ENCODE measurements at regions not wholly inside any gene's neighbourhood (a gene's known extent, or its start where the extent isn't known, plus 50 kb on each side); places are given as distances from the start of the nearest gene placed in this dataset.

DNA sequence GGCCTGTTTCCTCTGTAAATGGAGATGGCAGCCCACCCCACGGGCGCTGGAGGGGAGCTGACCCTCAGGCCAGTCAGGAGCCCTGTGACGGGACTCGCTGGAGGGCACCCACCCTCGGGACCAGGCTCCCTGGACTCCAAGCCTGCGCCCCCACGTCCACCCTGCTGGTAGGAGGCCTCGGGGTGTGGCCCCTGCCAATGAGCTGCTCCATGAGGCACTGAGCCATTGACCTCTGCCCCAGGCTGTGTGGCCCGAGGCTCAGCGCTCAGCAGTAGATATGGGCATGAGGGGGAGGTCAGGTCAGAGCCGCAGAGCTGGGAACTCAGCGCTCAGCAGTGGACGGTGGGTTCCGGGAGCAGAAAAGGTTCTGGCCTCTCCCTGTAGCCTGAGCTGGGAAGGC lies 52.3 kb upstream of the EGFL7 start:
- no peak for ATAC-seq (ENCODE audit: low read depth)
- H4K20me1 ChIP-seq (ENCODE audit: control insufficient read depth, insufficient read depth, low read length, poor library complexity, severe bottlenecking): no peaks in the 10 kb centered on the region
- H3K4me2 ChIP-seq (replicated peaks; ENCODE audit: low read depth, low read length, poor library complexity, severe bottlenecking): no peak overlapping the region
- CTCF ChIA-PET: no interaction called here
- POLR2A ChIA-PET: interaction anchor here (0.6 kb wide), 1 partner anchor 520 kb away, joined by 3 read pairs; no protein-coding TSS in a partner anchor
- Mint-ChIP-seq H3K9me3 (ENCODE audit: insufficient read depth) (no peaks in the 10 kb centered on the region), H3K4me1 (peaks cover 2% of the 10 kb centered on the region), H3K27ac (no peak overlapping the region), H3K4me3 (no peak overlapping the region), H3K27me3 (peaks cover 7% of the 10 kb centered on the region)
- no peaks in the 10 kb centered on the region for H3K36me3 ChIP-seq (replicated peaks in 1 of 2; ENCODE audit: control extremely low read depth in 1 of 2, control insufficient read depth in 1 of 2, extremely low read depth in 1 of 2, insufficient read depth in 2 of 2, low read length in 1 of 2)
- intact Hi-C loops (cut with micrococcal nuclease): no loop called here
- WGBS (ENCODE audit: insufficient coverage): 93% methylated on average over 14 of the region's 14 CpGs
- H3K9me3 ChIP-seq (ENCODE audit: control extremely low read depth in 1 of 3, control insufficient read depth in 2 of 3, insufficient read depth in 1 of 3, low read length in 2 of 3): peaks cover 0 to 3% (median 0%) of the 10 kb centered on the region in 3 donors
- no peaks in the 10 kb centered on the region for H3K79me2 ChIP-seq (ENCODE audit: control insufficient read depth, insufficient read depth, low read length)
- no peak overlapping the region for H2AFZ ChIP-seq (ENCODE audit: insufficient read depth, low read depth, low read length, poor library complexity, severe bottlenecking)
- TF ChIP-seq, protein P1, sequence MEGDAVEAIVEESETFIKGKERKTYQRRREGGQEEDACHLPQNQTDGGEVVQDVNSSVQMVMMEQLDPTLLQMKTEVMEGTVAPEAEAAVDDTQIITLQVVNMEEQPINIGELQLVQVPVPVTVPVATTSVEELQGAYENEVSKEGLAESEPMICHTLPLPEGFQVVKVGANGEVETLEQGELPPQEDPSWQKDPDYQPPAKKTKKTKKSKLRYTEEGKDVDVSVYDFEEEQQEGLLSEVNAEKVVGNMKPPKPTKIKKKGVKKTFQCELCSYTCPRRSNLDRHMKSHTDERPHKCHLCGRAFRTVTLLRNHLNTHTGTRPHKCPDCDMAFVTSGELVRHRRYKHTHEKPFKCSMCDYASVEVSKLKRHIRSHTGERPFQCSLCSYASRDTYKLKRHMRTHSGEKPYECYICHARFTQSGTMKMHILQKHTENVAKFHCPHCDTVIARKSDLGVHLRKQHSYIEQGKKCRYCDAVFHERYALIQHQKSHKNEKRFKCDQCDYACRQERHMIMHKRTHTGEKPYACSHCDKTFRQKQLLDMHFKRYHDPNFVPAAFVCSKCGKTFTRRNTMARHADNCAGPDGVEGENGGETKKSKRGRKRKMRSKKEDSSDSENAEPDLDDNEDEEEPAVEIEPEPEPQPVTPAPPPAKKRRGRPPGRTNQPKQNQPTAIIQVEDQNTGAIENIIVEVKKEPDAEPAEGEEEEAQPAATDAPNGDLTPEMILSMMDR (IDR thresholded peaks at IDR 0.05): no peak
- no peak overlapping the region for H3K4me3 ChIP-seq (ENCODE audit: control extremely low read depth in 1 of 5, extremely low read depth in 1 of 5, insufficient read depth in 1 of 5, low read depth in 2 of 5, low read length in 4 of 5)
- no peak for DNase-seq
- H3K4me1 ChIP-seq (ENCODE audit: control insufficient read depth in 2 of 2, insufficient read depth in 2 of 2, low read length in 2 of 2): peaks cover 0 to 2% of the 10 kb centered on the region in 2 donors
- no peak overlapping the region for H3K9ac ChIP-seq (ENCODE audit: low read length)
- peaks cover 0 to 9% (median 1%) of the 10 kb centered on the region in 4 experiments for H3K27me3 ChIP-seq (replicated peaks in 1 of 4; ENCODE audit: control extremely low read depth in 1 of 4, control insufficient read depth in 3 of 4, insufficient read depth in 4 of 4, low read length in 3 of 4)
- no peak overlapping the region for H3K27ac ChIP-seq (ENCODE audit: low read length in 2 of 2)

DNA sequence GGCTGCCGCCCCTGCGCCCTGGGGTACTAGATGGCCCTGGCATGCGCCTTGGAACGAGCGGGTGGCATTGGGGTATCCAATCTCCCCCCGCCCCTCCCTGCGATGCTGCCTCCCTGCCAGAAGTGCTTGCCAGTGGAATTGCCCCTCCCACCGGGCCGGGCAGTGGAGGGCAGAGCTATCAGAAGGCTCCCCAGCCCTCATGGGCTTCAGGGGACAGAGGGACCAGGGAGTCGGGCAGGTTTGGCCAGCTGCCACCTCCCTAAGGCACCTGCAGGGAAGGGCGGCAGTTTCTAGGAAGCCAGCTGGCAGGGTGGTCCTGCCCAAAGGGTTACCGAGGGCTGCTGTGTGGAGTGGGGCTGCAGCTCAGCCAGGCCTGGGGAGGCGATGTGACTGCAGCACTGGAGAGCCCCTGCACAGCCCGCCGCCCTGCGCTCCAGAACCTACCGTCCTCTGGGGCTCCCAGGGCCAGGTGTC lies 52.8 kb upstream of the EGFL7 start:
- ChIA-PET POLR2A (no interaction called here), CTCF (no interaction called here)
- Histone ChIP-seq H2AFZ (ENCODE audit: insufficient read depth, low read depth, low read length, poor library complexity, severe bottlenecking) (no peak overlapping the region), H3K9me3 (ENCODE audit: control extremely low read depth in 1 of 3, control insufficient read depth in 2 of 3, insufficient read depth in 1 of 3, low read length in 2 of 3) (peaks cover 0 to 3% (median 0%) of the 10 kb centered on the region in 3 donors), H3K9ac (ENCODE audit: low read length) (no peak overlapping the region), H3K4me1 (ENCODE audit: control insufficient read depth in 2 of 2, insufficient read depth in 2 of 2, low read length in 2 of 2) (no peaks in the 10 kb centered on the region), H3K79me2 (ENCODE audit: control insufficient read depth, insufficient read depth, low read length) (no peaks in the 10 kb centered on the region), H3K27me3 (replicated peaks in 1 of 4; ENCODE audit: control extremely low read depth in 1 of 4, control insufficient read depth in 3 of 4, insufficient read depth in 4 of 4, low read length in 3 of 4) (peaks cover 0 to 9% (median 1%) of the 10 kb centered on the region in 4 experiments), H3K4me3 (ENCODE audit: control extremely low read depth in 1 of 5, extremely low read depth in 1 of 5, insufficient read depth in 1 of 5, low read depth in 2 of 5, low read length in 4 of 5) (no peak overlapping the region), H3K27ac (ENCODE audit: low read length in 2 of 2) (no peak overlapping the region), H3K4me2 (replicated peaks; ENCODE audit: low read depth, low read length, poor library complexity, severe bottlenecking) (no peak overlapping the region), H4K20me1 (ENCODE audit: control insufficient read depth, insufficient read depth, low read length, poor library complexity, severe bottlenecking) (no peaks in the 10 kb centered on the region), H3K36me3 (replicated peaks in 1 of 2; ENCODE audit: control extremely low read depth in 1 of 2, control insufficient read depth in 1 of 2, extremely low read depth in 1 of 2, insufficient read depth in 2 of 2, low read length in 1 of 2) (no peaks in the 10 kb centered on the region)
- Mint-ChIP-seq H3K4me1 (no peaks in the 10 kb centered on the region), H3K9me3 (ENCODE audit: insufficient read depth) (no peaks in the 10 kb centered on the region), H3K27ac (no peak overlapping the region), H3K4me3 (no peak overlapping the region), H3K27me3 (peaks cover 7% of the 10 kb centered on the region)
- 85% methylated on average over 13 of the region's 17 CpGs for WGBS (ENCODE audit: insufficient coverage)
- ATAC-seq (ENCODE audit: low read depth) (no peak), DNase-seq (no peak)
- intact Hi-C loops (cut with micrococcal nuclease): no loop called here
- TF ChIP-seq, protein P1 (IDR thresholded peaks at IDR 0.05): no peak
- TF ChIP-seq EZH2 (IDR thresholded peaks at IDR 0.05; ENCODE audit: borderline replicate concordance, insufficient read depth, low read depth, low read length, poor library complexity, severe bottlenecking): no peak

Measured in B cell (primary cell).